Large intestine (tissue), 3 donors: ENCODE measurements at regions not wholly inside any gene's neighbourhood (a gene's known extent, or its start where the extent isn't known, plus 50 kb on each side); places are given as distances from the start of the nearest gene placed in this dataset.

Experiments
- DNase-seq, 2 donors: peaks; one replicate each; pipeline versions ENCODE4 v3.0.0 to v3.0.0-alpha.2; 2013
- H3K27ac ChIP-seq: one replicate; pipeline ENCODE4 v1.5.1; 2013; ENCODE audit warnings: low read length
- H3K27me3 ChIP-seq: 2 replicates; pipeline ENCODE4 v1.6.1; 2013; ENCODE audit warnings: low read length; ENCODE audit not compliant: control insufficient read depth, insufficient read depth
- H3K36me3 ChIP-seq: 2 replicates; pipeline ENCODE4 v1.6.1; 2013; ENCODE audit warnings: low read length; ENCODE audit not compliant: control insufficient read depth, insufficient read depth
- H3K4me1 ChIP-seq: one replicate; pipeline ENCODE4 v1.6.1; 2013; ENCODE audit warnings: low read length; ENCODE audit not compliant: control insufficient read depth, insufficient read depth
- H3K4me3 ChIP-seq: one replicate; pipeline ENCODE4 v1.5.1; 2013; ENCODE audit warnings: low read length
- H3K9me3 ChIP-seq: one replicate; pipeline ENCODE4 v1.6.1; 2013; ENCODE audit warnings: mild to moderate bottlenecking, low read depth, low read length, moderate library complexity; ENCODE audit not compliant: control insufficient read depth
- WGBS: methylation state at CpG from one replicate; pipeline ENCODE4 v1.1.5; 2013; ENCODE audit warnings: low lambda C conversion rate; ENCODE audit not compliant: insufficient coverage; 5-methylcytosine and 5-hydroxymethylcytosine counted together

DNA sequence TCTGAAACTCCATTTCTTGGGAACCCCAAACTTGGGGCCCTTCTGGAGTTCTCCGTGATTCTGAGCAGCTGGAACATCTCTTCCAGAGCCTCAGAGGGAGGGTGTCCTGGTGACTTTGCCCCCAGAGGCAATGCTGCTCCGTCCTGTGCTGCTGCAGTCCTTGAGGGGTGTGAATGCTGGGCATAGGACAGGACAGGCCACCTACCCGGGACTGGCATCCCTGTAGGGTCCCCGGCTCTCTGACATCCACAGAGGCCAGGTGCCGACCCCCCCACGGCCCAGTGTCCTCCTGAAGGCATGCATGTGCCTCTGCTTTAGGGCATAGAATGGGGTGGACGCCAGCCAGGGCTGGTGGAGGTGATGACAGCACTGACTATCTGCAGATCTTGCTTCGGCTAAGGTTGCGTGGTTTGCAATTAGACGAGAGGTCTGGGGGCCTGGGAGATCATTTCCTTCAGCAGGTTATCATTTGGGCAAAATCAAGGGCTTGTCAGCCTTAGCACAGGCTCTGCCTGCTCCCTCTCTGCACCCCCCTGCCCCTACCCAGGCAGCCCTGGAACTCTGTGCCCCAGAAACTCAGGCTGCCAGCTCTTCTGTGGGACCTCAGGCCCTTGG, 136.9 kb upstream of the GPR26 start:
- Histone ChIP-seq H3K36me3 (no peaks in the 10 kb centered on the region), H3K27me3 (peaks cover 2% of the 10 kb centered on the region), H3K4me1 (no peaks in the 10 kb centered on the region), H3K27ac (no peak overlapping the region), H3K9me3 (no peaks in the 10 kb centered on the region), H3K4me3 (no peak overlapping the region)
- DNase-seq = no peak
- no CpG with 5 or more reads among the region's 10 CpGs for WGBS

DNA sequence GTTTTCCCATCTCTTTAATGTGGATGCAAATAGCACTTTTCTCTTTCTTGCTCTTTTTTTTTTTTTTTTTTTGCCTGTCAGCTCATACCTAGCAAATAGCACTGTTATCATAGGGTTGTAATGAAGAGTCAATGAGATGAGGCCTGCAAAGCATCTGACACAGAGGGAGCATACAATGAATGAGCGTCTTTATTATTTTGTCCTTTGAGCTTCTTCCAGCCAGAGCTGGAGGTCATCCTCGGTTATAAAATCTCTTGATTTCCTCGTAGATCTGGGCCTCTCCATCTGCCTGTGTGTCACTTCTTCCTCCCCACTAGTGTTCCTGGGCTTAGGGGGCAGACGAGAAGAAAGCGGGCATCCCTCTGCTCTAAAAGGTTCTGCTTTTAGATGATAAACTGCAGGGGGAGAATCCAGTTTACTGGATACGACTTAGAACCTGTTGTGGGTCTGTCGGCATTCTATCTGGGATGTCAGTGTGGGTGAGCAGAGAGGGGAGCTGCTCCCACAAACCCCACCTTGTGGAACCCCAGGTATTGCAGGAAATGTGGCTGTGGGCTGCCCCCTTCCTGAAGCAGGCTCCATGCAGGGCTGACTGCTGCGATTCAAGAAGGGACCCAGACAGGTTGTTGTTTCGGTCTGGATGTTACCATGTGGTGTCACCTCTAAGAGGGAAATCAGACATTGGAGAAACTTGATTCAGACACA, 135.8 kb upstream of the GPR26 start:
- no peak overlapping the region for H3K27ac ChIP-seq
- H3K36me3 ChIP-seq = no peaks in the 10 kb centered on the region
- H3K4me1 ChIP-seq = no peaks in the 10 kb centered on the region
- H3K9me3 ChIP-seq = no peaks in the 10 kb centered on the region
- DNase-seq = no peak
- H3K27me3 ChIP-seq = peaks cover 2% of the 10 kb centered on the region
- no peak overlapping the region for H3K4me3 ChIP-seq
- WGBS = no CpG with 5 or more reads among the region's 9 CpGs

GRCh38 chr10:123535386-123535785, 130.8 kb upstream of the GPR26 start:
- Histone ChIP-seq H3K36me3 (no peaks in the 10 kb centered on the region), H3K4me1 (no peaks in the 10 kb centered on the region), H3K27ac (no peak overlapping the region), H3K27me3 (peaks cover 9% of the 10 kb centered on the region), H3K4me3 (no peak overlapping the region), H3K9me3 (no peaks in the 10 kb centered on the region)
- WGBS = no CpG with 5 or more reads among the region's 5 CpGs
- DNase-seq = no peak

DNA sequence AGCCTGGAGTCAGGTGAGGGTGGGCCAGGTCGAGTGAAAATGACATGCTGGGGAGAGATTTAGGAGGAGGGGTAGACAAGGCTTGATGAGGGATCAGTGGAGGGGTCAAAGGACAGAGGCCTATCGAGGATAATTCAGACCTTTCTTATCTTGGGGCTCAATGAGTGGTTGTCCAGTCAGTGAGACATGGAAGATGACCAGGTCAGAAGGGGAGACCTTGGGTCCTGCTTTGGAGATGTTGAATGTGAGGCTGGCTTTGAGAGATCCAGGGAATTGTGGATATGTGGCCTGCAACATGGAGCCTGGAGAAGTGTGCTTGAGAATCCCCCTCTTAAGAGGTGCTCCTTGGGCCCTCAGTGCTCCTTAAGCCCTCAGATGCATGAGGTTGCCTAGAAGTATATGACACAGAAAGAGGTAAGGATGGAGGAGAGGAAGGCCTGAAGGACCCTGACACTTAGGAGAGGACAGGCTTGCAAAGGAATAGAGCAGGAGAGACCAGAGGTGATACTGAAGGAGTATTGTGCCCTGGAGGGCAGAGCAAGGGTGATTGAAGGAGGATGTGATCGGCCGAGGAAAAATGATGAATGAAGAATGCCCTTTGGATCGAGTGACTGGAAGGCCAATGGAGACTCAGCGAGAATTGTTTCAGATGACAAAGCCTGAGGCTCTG, 129.8 kb upstream of the GPR26 start:
- WGBS = 50% methylated on average over 1 of the region's 6 CpGs
- Histone ChIP-seq H3K4me3 (no peak overlapping the region), H3K36me3 (no peaks in the 10 kb centered on the region), H3K27me3 (peaks cover 9% of the 10 kb centered on the region), H3K4me1 (no peaks in the 10 kb centered on the region), H3K27ac (no peak overlapping the region), H3K9me3 (no peaks in the 10 kb centered on the region)
- DNase-seq = no peak

GRCh38 chr10:123537188-123537961, 128.8 kb upstream of the GPR26 start:
- Histone ChIP-seq H3K9me3 (no peaks in the 10 kb centered on the region), H3K27me3 (peaks cover 9% of the 10 kb centered on the region), H3K4me3 (no peak overlapping the region), H3K4me1 (no peaks in the 10 kb centered on the region), H3K36me3 (no peaks in the 10 kb centered on the region), H3K27ac (no peak overlapping the region)
- DNase-seq = no peak
- WGBS = 80% methylated on average over 1 of the region's 6 CpGs

- H3K4me1 ChIP-seq = no peaks in the 10 kb centered on the region
- H3K9me3 ChIP-seq = no peaks in the 10 kb centered on the region
- peaks cover 7% of the 10 kb centered on the region for H3K27me3 ChIP-seq
- H3K36me3 ChIP-seq = no peaks in the 10 kb centered on the region
- no peak overlapping the region for H3K27ac ChIP-seq
- no peak overlapping the region for H3K4me3 ChIP-seq
- no peak for DNase-seq
- 74% methylated on average over 3 of the region's 12 CpGs for WGBS
Measured at GRCh38 chr10:123538401-123539320, 127.5 kb upstream of the GPR26 start.

DNA sequence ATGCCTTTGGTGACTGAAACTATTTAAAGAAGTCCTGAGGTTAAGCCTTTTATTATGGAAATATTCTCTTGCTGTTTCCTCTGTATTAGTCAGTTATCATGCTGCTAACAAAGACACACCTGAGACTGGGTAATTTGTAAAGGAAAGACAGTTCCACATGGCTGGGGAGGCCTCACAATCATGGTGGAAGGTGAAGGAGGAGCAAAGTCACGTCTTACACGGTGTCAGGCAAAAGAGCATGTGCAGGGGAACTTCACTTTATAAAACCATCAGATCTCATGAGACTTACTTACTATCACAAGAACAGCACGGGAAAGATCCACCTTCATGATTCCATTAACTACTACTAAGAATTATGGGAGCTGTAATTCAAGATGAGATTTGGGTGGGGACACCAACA, 121.2 kb upstream of the GPR26 start:
- 100% methylated on average over 1 of the region's 3 CpGs for WGBS
- Histone ChIP-seq H3K27me3 (peaks cover 10% of the 10 kb centered on the region), H3K4me1 (no peaks in the 10 kb centered on the region), H3K36me3 (no peaks in the 10 kb centered on the region), H3K27ac (no peak overlapping the region), H3K4me3 (no peak overlapping the region), H3K9me3 (no peaks in the 10 kb centered on the region)
- DNase-seq = no peak

DNA sequence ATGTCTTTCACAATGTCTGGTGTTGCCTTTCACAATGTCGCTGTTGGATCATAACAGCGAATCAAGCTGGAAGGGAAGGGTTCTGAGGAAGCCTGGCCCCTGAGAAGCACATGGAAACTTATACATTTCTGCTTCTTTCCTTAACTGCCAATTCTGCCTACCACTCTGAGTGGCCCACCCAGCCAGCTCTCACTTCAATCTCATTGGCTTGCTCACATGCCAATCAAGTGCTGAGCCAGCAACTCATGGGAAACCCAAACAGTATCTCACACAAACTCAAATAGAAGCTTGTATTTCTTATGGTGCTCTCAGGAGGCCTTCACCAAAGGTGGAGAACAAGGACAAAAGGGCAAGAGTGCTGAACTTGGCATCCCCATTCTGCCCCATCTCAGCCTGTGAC, 117.4 kb upstream of the GPR26 start:
- H3K4me1 ChIP-seq = no peaks in the 10 kb centered on the region
- H3K9me3 ChIP-seq = no peaks in the 10 kb centered on the region
- no peak for DNase-seq
- WGBS = no CpG with 5 or more reads among the region's 2 CpGs
- H3K27ac ChIP-seq = no peak overlapping the region
- H3K27me3 ChIP-seq = peaks cover 15% of the 10 kb centered on the region
- H3K36me3 ChIP-seq = no peaks in the 10 kb centered on the region
- H3K4me3 ChIP-seq = no peak overlapping the region

- Histone ChIP-seq H3K36me3 (no peaks in the 10 kb centered on the region), H3K9me3 (no peaks in the 10 kb centered on the region), H3K4me1 (no peaks in the 10 kb centered on the region), H3K27me3 (peaks cover 15% of the 10 kb centered on the region), H3K27ac (no peak overlapping the region), H3K4me3 (no peak overlapping the region)
- no peak for DNase-seq
- no CpG with 5 or more reads among the region's 7 CpGs for WGBS
Measured at GRCh38 chr10:123549761-123550454, 116.2 kb upstream of the GPR26 start.
